ENCODE measurements at regions not wholly inside any gene's neighbourhood (a gene's known extent, or its start where the extent isn't known, plus 50 kb on each side); places are given as distances from the start of the nearest gene placed in this dataset.

- TF ChIP-seq ZNF561 (CRISPR knock-in tag; conservative IDR thresholded peaks at IDR 0.05) (no peak), SIX5 (IDR thresholded peaks at IDR 0.05; ENCODE audit: borderline replicate concordance in 1 of 2, insufficient read depth in 1 of 2, low read depth in 1 of 2, low read length in 2 of 2) (no peak), ZNF3 (CRISPR knock-in tag; IDR thresholded peaks at IDR 0.05) (peak; percentile 39; the same call in 1 of the 2 replicates), TGIF2 (CRISPR knock-in tag; IDR thresholded peaks at IDR 0.05) (no peak), HSF4 (CRISPR knock-in tag; IDR thresholded peaks at IDR 0.05; ENCODE audit: borderline replicate concordance) (no peak), RUNX1 (IDR thresholded peaks at IDR 0.05; ENCODE audit: low read depth) (no peak), CREM (IDR thresholded peaks at IDR 0.05; ENCODE audit: low read depth) (peak; percentile 53), STAT5A (IDR thresholded peaks at IDR 0.05; ENCODE audit: borderline replicate concordance, low read length) (peak; percentile 64; the same call in 1 of the 2 replicates), STAG1 (CRISPR knock-in tag; IDR thresholded peaks at IDR 0.05; ENCODE audit: borderline replicate concordance) (no peak), ZNF184 (CRISPR knock-in tag; IDR thresholded peaks at IDR 0.05) (no peak), CREB5 (CRISPR knock-in tag; IDR thresholded peaks at IDR 0.05) (no peak), KLF13 (tag; IDR thresholded peaks at IDR 0.05; ENCODE audit: borderline replicate concordance, low read depth) (no peak), CEBPG (CRISPR knock-in tag; IDR thresholded peaks at IDR 0.05) (peak; percentile 84), CEBPG (tag; conservative IDR thresholded peaks at IDR 0.05 in 1 of 2, IDR thresholded peaks at IDR 0.05 in 1 of 2) (peak in 1 of 2 experiments; percentile 83; a peak in 3 of 4 replicates), NFATC3 (IDR thresholded peaks at IDR 0.05) (peak; percentile 46; the same call in 1 of the 2 replicates), MECOM (CRISPR knock-in tag; IDR thresholded peaks at IDR 0.05) (peak; percentile 81), KAT2B (IDR thresholded peaks at IDR 0.05; ENCODE audit: low read depth, low read length) (no peak), NR4A1 (CRISPR knock-in tag; IDR thresholded peaks at IDR 0.05) (no peak), NR4A1 (tag; IDR thresholded peaks at IDR 0.05) (no peak), CTCFL (IDR thresholded peaks at IDR 0.05; ENCODE audit: borderline replicate concordance, insufficient read depth, low read depth, low read length, poor library complexity, severe bottlenecking) (no peak), GMEB1 (CRISPR knock-in tag; IDR thresholded peaks at IDR 0.05) (no peak), ZNF57 (CRISPR knock-in tag; IDR thresholded peaks at IDR 0.05) (no peak), HDGF (IDR thresholded peaks at IDR 0.05) (no peak), EP300 (IDR thresholded peaks at IDR 0.05; ENCODE audit: low read length) (peak; percentile 93)
Measured at GRCh38 chr2:37561615-37562569, 109.5 kb downstream of the CDC42EP3 start (continued).

All from K562 (cell line).